HG03196 (cell line): ENCODE measurements at regions not wholly inside any gene's neighbourhood (a gene's known extent, or its start where the extent isn't known, plus 50 kb on each side); places are given as distances from the start of the nearest gene placed in this dataset.
"Not testable (repeated sequence)": the region's sequence is repeated elsewhere in the genome, so short reads cannot be mapped to it uniquely, and the experiment has no call there.

Experiments used
- ATAC-seq: cut with Tn5 transposase; IDR thresholded peaks from one replicate; pipeline ENCODE4 v1.9.1; 2021; ENCODE audit not compliant: unreplicated experiment

DNA sequence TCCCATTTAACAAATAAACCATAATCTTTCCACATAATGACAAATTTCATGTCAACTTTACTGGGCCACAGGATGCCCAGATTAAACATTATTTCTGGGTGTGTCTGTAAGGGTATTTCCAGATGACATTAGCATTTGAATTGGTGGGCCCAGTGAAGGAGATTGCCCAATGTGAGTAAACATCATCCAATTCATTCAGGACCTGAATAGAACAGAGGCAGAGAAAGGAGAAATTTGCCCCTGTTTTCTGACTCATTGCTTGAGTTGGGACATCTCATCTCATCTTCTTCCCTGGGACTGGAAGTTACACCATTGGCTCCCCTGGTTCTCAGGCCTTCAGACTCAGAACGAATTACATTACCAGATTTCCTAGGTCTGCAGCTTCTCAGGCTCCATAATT is 142.9 kb downstream of the TPBG start:
- ATAC-seq = no peak

DNA sequence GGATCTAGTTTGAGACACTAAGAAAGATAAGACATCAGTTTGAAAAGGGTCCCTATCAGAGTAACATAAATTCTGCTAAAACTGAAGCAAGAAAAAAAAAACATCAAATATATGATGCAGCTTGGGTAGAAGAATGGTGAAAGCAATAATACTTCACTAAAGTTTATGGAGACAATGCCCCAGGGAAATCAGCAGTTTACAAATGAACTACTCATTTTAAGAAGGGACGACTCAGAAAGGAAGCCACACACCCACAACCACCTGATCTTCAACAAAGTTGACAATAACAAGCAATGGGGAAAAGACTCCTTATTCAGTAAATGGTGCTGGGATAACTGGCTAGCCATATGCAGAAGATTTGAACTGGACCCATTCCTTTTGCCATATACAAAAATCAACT is 143.5 kb downstream of the TPBG start:
- ATAC-seq = no peak

DNA sequence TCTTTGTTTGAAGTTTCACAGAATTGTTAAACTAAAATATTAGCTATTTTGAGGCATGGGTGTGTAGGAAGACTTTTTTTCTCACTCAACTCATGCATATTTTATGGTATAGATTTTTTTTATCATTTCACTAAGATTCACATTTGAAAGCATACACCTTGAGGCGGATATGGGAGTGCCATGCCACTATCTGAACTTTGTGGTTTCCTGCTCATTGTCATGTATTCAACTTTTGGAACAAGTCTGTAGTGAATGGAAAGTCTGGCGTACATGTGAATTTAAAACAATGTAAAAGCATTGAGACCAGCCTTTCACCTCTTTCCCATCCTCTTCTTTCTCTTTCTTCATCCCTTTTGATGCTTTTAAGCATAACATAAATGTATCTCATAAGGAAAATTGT is 147.9 kb downstream of the TPBG start:
- no peak for ATAC-seq

DNA sequence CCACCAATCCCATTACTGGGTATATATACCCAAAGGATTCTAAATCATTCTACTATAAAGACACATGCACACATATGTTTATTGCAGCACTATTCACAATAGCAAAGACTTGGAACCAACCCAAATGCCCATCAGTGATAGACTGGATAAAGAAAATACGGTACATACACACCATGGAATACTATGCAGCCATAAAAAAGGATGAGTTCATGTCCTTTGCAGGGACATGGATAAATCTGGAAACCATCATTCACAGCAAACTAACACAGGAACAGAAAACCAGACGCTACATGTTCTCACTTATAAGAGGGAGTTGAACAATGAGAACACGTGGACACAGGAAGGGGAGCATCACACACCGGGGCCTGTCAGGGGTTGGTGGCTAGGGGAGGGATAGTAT is 154.3 kb downstream of the TPBG start:
- ATAC-seq = not testable (repeated sequence)

DNA sequence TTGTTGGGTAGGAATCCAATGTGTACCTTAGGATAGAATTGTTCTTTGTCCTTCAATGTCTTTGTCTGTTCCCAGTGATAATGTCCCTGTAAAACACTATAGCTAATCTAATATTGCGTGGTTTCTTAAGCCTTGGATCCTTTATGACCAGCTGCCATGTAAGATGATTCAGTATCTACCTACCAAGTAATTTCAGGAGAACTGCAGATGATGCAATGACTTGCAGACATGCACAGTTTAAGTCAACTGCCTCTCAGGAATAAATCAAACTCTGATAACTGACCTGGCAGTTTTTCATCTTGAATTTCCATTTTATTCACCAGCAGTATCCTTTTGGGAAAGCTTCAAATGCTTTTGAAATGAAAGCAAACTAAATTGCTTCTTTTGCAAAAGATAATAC is 157.8 kb downstream of the TPBG start:
- no peak for ATAC-seq

DNA sequence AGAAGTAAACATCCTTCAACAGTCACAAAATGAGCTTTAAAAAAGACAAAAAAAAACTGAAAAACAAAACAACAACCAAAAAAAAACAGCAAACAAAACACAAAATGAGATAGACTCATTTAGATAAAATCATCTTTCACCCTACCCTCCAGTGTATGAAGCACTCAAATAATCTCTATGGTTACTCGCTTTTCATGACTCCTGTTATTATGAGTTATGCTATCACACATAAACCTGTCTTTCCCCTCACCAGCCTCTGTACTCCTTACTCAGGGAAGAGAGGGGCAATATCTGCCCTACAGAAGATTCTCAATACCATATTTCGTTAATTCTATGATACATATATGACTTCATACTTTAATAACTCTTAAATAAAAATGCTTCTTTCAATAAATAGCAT is 158.2 kb downstream of the TPBG start:
- ATAC-seq = no peak

DNA sequence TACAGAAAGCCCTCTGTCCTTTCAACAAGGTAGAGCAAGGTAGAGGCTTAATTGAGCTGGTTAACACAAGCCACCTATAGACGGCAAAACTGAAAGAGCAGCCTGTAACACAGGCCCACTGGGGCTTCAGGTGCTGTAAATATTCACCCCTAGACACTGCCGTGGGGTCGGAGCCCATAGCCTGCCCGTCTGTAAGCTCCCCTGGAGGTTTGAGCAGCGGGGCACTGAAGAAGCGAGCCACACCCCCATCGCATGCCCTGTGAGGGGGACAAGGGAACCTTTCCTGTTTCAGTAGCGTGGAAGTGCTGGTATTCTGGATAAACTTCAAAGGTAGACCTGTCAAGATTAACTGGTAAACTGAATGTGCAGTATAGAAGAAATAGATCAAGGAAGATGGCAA is 160.4 kb downstream of the TPBG start:
- no peak for ATAC-seq

DNA sequence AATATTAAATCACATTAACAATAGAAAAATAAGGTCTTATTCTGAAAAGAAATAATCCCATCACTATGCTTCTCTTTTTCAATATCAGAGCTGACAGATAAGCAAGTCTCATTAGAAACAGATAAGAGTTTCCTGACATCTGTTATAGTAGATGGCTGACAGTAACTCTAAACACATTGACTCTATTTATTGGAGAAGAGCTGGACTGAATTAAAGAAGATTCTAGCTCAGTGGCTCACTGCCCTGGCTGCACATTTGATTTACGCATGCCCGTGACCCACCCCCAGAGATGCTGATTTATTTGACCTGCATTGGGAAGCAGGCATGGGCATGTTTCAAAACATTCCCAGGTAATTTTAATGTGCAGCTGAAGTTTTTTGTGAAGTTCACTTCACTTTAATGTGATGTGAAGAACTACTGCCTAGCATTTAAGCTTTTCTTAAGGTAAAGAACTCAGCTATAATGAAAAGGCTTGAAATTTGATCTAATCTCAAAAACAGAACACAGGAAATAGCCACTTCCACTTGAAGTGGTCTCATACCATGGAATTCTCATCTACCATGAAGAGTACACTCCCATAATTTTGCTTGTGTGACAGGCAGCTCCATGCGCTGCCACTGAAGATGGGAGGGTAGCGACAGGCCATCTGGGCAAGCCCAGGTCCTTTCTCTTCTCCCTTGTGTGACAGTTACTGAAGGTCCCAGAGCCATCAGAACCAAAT is 162.3 kb downstream of the TPBG start:
- ATAC-seq = no peak

DNA sequence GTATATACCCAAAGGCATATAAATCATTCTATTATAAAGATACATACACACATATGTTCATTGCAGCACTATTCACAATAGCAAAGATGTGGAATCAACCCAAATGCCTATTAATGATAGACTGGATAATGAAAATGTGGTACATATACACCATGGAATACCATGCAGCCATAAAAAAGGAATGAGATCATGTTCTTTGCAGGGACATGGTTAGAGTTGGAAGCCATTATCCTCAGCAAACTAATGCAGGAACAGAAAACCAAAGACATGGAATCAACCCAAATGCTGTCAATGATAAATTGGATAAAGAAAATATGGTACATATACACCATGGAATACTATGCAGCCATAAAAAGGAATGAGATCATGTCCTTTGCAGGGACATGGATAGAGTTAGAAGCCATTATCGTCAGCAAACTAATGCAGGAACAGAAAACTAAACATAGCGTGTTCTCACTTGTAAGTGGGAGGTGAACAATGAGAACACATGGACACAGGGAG is 166.4 kb downstream of the TPBG start:
- not testable (repeated sequence) for ATAC-seq

DNA sequence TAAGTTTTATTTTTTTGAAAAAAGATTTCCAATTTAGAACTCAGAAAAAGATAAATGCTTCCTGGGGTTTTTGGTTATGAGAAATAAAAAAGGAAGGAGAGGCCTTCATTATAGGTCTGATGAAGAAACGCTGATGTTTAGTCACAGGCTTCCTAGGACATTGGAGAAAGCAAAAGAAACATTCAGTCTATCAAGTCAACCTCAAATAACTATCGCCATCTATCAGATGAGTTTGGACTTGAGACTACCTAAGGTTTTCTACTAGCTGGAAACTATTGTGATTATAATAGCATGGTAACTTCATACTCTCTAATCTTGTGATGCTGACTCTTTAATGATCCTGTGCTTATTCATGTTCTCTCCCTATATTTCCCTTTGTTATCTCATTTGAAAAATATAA is 171.3 kb downstream of the TPBG start:
- ATAC-seq = no peak

DNA sequence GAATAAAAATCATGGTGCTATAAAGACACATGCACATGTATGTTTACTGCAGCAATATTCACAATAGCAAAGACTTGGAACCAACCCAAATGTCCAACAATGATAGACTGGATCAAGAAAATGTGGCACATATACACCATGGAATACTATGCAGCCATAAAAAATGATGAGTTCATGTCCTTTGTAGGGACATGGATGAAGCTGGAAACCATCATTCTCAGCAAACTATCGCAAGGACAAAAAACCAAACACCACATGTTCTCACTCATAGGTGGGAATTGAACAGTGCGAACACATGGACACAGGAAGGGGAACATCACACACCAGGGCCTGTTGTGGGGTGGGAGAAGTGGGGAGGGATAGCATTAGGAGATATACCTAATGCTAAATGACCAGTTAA is 185.9 kb downstream of the TPBG start:
- ATAC-seq = not testable (repeated sequence)

DNA sequence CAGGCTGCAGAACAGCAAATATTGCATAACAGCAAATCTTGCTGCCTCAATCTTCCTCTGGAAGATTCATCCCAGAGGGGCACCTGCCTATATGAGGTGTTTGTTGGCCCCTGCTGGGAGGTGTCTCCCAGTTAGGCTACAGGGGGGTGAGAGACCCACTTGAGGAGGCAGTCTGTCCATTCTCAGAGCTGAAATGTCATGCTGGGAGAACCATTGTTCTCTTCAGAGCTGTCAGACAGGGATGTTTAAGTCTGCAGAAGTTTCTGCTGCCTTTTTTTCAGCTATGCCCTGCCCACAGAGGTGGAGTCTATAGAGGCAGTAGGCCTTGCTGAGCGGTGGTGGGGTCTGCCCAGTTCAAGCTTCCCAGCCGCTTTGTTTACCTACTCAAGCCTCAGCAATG is 187.7 kb downstream of the TPBG start:
- ATAC-seq = not testable (repeated sequence)

DNA sequence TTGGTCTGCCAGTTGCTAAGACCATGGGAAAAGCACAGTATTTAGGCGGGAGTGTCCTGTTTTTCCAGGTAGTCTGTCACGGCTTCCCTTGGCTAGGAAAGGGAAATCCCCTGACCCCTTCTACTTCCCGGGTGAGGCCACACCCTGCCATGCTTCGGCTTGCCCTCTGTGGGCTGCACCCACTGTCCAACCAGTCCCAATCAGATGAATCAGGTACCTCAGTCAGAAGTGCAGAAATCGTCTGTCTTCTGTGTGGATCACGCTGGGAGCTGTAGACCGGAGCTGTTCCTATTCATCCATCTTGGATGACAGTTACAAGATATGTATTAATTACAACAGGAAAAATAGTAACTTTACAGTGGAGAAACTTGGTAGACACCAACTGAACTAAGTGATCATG is 188.2 kb downstream of the TPBG start:
- no peak for ATAC-seq

DNA sequence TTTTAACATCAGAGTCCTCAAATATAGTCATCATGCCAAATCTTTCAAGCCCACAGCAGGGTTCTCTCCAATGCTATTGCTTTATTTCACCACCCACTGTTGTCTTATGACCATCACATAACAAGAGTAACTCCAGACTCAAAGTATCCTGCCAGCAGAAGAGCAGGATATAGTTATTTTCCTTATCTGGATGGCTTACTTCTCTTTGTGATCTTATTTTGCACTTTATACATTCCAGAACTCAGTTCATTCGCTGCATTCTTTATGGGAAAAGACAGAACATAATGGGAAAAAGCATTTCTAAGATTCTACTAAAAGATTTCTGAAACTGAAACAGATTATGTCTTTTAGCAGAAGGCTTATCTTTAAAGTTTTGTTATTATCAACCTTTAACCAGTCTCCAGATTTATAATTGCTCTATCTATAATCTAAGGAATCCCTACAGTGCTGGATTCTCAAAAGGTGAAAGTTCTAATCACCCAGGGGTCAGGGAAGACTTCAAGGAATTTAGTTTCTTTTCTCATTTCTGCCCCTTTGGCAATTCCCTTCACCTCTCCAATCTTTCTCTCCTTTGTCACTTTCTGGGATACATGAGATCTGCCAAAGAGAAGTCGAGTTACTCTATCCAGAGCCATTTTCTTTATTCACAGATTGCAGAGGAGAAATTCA is 190.4 kb downstream of the TPBG start:
- no peak for ATAC-seq

DNA sequence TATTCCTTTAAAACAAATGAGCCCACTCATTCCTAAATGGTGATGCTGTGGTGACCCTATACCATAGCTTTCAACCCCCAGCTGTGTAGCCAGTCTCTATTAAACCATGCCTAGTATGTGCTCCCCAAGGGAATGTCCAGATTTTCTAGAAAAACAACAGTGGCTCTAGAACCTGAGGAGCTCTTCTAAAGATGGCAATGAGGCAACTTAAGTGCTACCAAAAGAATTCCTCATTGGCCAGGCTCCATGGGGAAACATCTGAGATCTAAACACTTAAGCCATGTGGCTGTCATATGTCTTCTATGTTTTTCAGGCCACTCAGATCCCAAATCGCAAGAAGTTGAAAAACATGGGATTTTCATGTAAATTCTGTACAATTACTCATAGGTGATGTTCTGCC is 191.0 kb downstream of the TPBG start:
- no peak for ATAC-seq

DNA sequence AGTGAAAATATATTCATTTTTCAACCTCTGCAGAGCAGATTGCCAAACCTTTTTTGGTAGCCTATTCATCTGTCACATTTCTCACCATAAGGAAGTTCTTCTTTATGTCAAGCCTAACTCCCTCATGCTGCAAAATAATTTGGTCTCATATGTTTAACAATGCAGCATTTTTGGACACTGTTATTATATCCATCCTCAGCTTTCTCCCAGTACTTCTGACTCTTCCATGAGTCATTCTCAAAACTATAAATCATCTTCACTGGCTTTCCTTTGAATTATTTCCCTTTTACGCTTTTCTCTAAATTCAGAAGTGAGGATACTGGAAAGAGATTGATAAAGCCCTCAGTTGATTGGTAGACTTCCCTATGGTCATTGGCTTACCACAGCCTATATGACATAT is 192.2 kb downstream of the TPBG start:
- no peak for ATAC-seq

DNA sequence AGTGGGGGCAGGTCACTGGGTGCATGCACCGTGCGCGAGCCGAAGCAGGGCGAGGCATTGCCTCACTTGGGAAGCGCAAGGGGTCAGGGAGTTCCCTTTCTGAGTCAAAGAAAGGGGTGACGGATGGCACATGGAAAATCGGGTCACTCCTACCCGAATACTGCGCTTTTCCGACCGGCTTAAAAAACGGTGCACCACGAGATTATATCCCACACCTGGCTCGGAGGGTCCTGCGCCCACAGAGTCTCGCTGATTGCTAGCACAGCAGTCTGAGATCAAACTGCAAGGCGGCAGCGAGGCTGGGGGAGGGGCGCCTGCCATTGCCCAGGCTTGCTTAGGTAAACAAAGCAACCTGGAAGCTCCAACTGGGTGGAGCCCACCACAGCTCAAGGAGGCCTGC is 194.9 kb downstream of the TPBG start:
- not testable (repeated sequence) for ATAC-seq

DNA sequence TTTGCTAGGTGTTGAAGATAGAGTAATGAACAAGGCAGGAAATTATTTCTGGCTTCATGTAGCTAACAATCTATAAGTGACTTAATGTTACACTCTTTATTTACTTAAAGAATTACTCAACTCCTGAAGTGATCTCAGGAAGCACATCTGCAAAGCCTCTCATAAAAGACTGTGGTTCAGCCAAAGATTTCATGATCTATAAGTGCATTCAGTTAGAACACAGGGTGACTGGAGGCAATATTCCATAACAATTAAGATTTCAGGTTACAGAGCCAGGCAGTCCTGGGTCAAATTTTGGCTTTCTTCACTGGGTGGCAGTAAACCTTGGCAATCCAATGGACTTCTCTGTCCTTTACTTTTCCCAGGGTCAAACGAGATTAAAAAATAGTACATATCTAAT is 204.0 kb downstream of the TPBG start:
- no peak for ATAC-seq

DNA sequence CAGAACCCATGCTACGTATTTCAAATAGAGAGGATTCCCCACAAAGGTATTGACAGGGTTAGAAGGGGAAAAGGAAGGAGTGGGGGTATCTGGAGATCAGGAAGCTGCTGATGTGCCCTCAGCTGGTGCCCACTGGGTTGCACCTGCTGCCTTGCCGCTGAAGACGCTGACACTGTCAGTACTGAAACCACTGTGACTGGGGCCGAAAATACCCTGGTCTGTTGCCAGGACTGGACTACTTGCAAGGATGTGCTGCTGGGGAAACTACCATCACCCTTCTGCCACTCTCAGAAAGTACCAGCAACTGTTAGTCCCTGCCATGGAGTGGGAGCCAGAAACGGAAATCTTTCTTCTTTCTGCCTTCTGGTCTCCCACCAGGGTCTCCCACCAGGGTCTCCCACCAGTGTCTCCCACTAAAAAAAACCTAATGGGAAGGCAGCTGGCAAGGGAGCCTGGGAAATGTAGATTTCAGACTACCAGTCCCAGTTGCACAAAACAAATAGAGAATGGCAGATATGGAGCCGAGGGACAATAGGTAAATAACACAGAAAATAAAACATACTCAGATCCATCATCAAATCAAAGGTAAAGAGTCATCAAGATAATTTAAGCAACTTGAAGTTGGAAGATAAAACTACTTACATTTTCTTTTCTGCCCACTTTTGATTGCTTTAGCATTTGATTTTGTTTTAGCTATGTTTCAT is 204.8 kb downstream of the TPBG start:
- ATAC-seq = peak; percentile 95

DNA sequence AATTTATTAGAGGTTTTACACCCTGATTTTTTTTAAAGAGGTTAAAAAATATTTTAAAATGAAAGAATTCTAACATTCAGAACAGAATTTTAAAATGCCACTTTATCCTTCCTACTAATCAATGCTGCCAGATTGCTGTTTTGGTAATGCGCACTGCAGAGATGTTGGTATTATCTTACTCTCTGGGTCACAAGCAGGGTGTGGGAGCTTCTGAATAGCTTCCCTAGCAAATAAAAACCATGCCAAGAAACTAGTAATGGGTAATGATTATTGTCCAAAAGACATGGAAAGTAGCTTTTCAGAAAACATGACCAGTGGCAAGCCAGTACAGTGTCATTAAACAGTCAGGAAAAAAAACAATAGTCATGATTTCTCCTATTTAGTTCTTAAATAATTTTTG is 205.4 kb downstream of the TPBG start:
- no peak for ATAC-seq

DNA sequence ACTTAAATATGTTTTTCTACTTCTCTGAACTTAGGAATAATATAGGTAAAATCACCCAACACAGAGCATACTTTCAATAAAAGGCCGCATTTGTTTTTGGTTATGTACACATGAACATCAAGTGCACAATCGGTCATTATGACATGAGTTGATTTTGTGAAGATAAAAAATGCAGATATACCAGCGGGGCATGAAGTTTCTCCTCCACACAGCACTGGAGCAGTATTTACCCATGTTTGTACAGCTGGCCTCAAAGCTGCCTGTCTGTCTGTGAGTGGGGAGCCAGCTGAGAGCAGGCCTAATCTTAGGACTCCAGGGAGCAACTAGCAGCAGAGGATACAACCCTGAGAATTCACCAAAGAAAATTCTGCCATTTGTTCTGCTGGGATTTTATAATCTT is 206.5 kb downstream of the TPBG start:
- ATAC-seq = no peak

DNA sequence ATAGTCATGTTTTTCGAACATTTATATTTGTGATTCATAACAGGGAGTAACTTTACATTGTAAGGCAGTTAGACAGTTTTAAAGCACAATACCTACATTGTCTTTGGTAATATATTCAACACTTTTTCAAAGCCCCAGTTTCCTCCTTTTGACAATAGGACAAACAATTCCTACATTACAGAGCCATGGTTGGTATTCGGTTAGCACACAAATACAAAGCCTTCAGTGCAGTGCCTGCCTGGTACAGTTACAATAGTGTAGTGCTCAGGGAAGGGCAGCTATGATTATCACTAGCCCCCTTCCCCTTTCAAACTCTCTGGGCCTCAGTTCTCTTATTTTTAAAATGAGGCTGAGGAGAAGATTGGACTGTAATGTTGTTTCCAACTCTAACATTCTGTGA is 207.8 kb downstream of the TPBG start:
- no peak for ATAC-seq
